H1 (cell line): ENCODE measurements at regions not wholly inside any gene's neighbourhood (a gene's known extent, or its start where the extent isn't known, plus 50 kb on each side); places are given as distances from the start of the nearest gene placed in this dataset.

ENCODE experiments used
- CTCF ChIP-seq, 3 experiments: IDR thresholded peaks; 1 replicate in 2 of 3; 2 replicates in 1 of 3; pipeline versions ENCODE4 v1.5.1 to v1.6.1; 2011; ENCODE audit warnings: low read length in 3 of 3, mild to moderate bottlenecking in 3 of 3, inconsistent platforms in 2 of 3, low read depth in 1 of 3, moderate library complexity in 1 of 3; ENCODE audit not compliant: insufficient read depth in 1 of 3; ENCODE audit errors: control extremely low read depth in 1 of 3
- RNF2 ChIP-seq: fragments of 200-900, 300-1000 bp; sonication (generic); IDR thresholded peaks from 2 replicates; pipeline ENCODE4 v1.7.1; 2016; ENCODE audit warnings: borderline replicate concordance, low read depth, mild to moderate bottlenecking, antibody characterized with exemption, low read length; ENCODE audit not compliant: poor library complexity, severe bottlenecking; ENCODE audit errors: missing control alignments
- SUZ12 ChIP-seq: fragments of 200-600 bp; sonication (generic); IDR thresholded peaks from 2 replicates; pipeline ENCODE4 v1.6.1; 2012; ENCODE audit warnings: mild to moderate bottlenecking, inconsistent platforms, low read length, moderate library complexity, mixed read lengths
- TCF12 ChIP-seq: IDR thresholded peaks from 2 replicates; pipeline ENCODE4 v1.6.1; 2011; ENCODE audit warnings: low read depth, mild to moderate bottlenecking, low read length

- no peak for TF ChIP-seq TCF12
- no peak for TF ChIP-seq SUZ12
- no peak for TF ChIP-seq CTCF (IDR thresholded peaks at IDR 0.05; ENCODE audit: control extremely low read depth in 1 of 3, insufficient read depth in 1 of 3, low read depth in 1 of 3, low read length in 3 of 3)
- TF ChIP-seq RNF2: no peak
Measured at GRCh38 chrY:8705636-8706300, 631.5 kb upstream of the TSPY4 start.
